Mammary epithelial cell (primary cell): ENCODE measurements at regions not wholly inside any gene's neighbourhood (a gene's known extent, or its start where the extent isn't known, plus 50 kb on each side); places are given as distances from the start of the nearest gene placed in this dataset.

Source experiments
- EZH2 ChIP-seq: IDR thresholded peaks from 2 replicates; pipeline ENCODE4 v1.6.1; 2012; ENCODE audit warnings: low read length, inconsistent platforms, borderline replicate concordance
- TF ChIP-seq, protein P1 (sequence below), 2 donors: IDR thresholded peaks in 1 of 2; conservative IDR thresholded peaks in 1 of 2; 2 replicates each; pipeline ENCODE4 v1.5.1; 2011 to 2012; ENCODE audit warnings: inconsistent platforms in 2 of 2, low read length in 2 of 2, mild to moderate bottlenecking in 2 of 2, control low read depth in 1 of 2, low read depth in 1 of 2; ENCODE audit not compliant: insufficient read depth in 1 of 2; ENCODE audit errors: extremely low read depth in 1 of 2

DNA sequence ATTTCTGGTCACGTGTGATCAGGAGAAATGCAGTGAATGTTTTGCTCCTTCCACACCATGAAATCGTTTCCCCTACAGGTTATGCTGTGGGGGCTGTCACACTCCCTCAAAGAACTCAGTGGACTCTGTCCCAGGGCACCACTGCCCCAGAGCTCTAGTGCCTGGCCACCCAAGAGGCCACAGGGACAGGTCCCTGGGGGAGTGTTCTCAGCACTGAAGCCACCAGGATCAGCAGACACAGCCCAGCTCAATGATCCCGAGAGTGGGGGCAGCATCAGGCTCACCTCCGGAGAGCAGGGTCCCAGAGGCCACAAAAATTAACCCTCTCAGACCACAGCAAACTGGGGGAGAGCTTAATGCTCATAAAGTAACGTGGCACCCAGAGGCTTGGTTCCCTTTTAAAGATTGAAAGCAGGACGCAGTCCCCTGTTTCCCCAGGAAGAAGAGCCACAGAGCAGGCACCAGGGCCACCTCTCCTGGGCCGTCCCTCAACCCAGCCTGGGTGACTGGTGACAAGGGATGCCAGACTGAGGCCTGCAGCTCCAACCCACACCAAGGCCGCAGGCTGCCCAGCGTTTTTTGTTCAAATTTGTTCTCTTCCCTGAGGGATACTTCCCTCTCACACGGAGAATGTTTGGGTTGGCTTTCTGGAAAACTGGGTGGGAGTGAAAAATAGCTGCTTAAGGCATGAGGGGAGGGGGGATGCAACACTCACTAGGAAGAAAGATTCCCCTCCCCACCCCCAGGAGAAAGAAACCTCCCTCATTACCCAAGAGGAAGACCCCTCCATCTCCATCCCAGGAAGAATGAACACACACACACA lies 123.3 kb upstream of the IGF1R start:
- TF ChIP-seq, protein P1, sequence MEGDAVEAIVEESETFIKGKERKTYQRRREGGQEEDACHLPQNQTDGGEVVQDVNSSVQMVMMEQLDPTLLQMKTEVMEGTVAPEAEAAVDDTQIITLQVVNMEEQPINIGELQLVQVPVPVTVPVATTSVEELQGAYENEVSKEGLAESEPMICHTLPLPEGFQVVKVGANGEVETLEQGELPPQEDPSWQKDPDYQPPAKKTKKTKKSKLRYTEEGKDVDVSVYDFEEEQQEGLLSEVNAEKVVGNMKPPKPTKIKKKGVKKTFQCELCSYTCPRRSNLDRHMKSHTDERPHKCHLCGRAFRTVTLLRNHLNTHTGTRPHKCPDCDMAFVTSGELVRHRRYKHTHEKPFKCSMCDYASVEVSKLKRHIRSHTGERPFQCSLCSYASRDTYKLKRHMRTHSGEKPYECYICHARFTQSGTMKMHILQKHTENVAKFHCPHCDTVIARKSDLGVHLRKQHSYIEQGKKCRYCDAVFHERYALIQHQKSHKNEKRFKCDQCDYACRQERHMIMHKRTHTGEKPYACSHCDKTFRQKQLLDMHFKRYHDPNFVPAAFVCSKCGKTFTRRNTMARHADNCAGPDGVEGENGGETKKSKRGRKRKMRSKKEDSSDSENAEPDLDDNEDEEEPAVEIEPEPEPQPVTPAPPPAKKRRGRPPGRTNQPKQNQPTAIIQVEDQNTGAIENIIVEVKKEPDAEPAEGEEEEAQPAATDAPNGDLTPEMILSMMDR (conservative IDR thresholded peaks at IDR 0.05 in 1 of 2, IDR thresholded peaks at IDR 0.05 in 1 of 2; ENCODE audit: extremely low read depth in 1 of 2, insufficient read depth in 1 of 2, low read depth in 1 of 2, low read length in 2 of 2), result no peak
- TF ChIP-seq EZH2, result no peak
